GM23248 (cell line): ENCODE measurements at regions not wholly inside any gene's neighbourhood (a gene's known extent, or its start where the extent isn't known, plus 50 kb on each side); places are given as distances from the start of the nearest gene placed in this dataset.

Source experiments
- EZH2 ChIP-seq: fragments of 200-600 bp; sonication (generic); IDR thresholded peaks from 2 replicates; pipeline ENCODE4 v1.6.1; 2018; ENCODE audit warnings: antibody characterized with exemption, mild to moderate bottlenecking; ENCODE audit not compliant: insufficient read depth, poor library complexity, severe bottlenecking
- EZH2phosphoT487 ChIP-seq: fragments of 200-600 bp; sonication (generic); IDR thresholded peaks from 2 replicates; pipeline ENCODE4 v1.6.1; 2018; ENCODE audit warnings: antibody characterized with exemption, moderate library complexity, mild to moderate bottlenecking, low read depth; ENCODE audit not compliant: insufficient read depth

DNA sequence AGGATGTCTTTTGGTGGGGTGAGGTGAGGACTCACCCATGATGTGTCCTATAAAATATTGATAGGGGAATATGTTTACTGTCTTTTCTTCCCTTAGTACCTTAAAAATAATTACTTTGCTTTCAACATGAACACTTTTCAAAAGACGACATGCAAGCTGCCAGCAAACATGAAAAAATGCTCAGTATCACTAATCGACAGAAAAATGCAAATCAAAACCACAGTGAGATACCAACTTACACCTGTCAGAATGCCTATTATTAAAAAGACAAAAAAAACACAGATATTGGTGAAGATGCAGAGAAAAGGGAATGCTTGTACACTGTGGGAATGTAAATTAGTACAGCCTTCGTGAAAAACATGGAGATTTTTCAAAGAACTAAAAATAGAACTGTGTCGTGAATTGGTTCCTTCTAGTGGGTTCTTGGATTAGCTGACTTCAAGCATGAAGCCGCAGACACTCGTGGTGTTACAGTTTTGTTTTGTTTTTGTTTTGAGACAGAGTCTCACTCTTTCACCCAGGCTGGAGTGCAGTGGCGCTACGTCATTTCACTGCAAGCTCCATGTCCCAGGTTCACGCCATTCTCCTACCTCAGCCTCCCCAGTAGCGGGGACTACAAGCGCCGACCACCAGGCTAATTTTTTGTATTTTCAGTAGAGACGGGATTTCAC lies 160.9 kb downstream of the FGF9 start:
- TF ChIP-seq EZH2phosphoT487 = no peak
- no peak for TF ChIP-seq EZH2
